ENCODE measurements at regions not wholly inside any gene's neighbourhood (a gene's known extent, or its start where the extent isn't known, plus 50 kb on each side); places are given as distances from the start of the nearest gene placed in this dataset.

DNA sequence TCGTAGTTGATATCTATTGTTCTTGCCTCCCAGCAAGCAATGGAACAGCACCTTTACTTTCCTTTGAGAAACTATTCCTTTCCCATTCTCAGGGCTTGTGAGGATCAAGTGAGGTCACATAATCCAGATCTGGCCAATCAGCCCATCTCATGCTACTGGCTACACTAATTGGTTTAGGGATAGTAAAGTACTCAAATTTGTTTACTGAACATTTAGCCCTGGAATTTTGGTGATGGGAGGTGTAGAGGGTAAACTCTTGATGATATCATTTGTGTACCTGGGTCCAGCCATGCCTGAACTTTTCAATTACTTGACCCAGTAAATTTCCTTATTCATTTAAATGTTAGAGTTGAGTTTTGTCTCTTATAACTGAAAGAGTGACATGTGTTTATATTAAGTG is 195.8 kb upstream of the TNP1 start:
- TF ChIP-seq, protein P1, sequence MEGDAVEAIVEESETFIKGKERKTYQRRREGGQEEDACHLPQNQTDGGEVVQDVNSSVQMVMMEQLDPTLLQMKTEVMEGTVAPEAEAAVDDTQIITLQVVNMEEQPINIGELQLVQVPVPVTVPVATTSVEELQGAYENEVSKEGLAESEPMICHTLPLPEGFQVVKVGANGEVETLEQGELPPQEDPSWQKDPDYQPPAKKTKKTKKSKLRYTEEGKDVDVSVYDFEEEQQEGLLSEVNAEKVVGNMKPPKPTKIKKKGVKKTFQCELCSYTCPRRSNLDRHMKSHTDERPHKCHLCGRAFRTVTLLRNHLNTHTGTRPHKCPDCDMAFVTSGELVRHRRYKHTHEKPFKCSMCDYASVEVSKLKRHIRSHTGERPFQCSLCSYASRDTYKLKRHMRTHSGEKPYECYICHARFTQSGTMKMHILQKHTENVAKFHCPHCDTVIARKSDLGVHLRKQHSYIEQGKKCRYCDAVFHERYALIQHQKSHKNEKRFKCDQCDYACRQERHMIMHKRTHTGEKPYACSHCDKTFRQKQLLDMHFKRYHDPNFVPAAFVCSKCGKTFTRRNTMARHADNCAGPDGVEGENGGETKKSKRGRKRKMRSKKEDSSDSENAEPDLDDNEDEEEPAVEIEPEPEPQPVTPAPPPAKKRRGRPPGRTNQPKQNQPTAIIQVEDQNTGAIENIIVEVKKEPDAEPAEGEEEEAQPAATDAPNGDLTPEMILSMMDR (IDR thresholded peaks at IDR 0.05): no peak
- TF ChIP-seq POLR2A (IDR thresholded peaks at IDR 0.05): no peak

All from body of pancreas (tissue), 4 donors.